ENCODE measurements at regions not wholly inside any gene's neighbourhood (a gene's known extent, or its start where the extent isn't known, plus 50 kb on each side); places are given as distances from the start of the nearest gene placed in this dataset.
"Not testable (repeated sequence)": the region's sequence is repeated elsewhere in the genome, so short reads cannot be mapped to it uniquely, and the experiment has no call there.

- not testable (repeated sequence) for TF ChIP-seq CTCF (conservative IDR thresholded peaks at IDR 0.05 in 1 of 2, IDR thresholded peaks at IDR 0.05 in 1 of 2; ENCODE audit: extremely low read depth in 1 of 2, insufficient read depth in 1 of 2, low read depth in 1 of 2, low read length in 2 of 2); EZH2 (IDR thresholded peaks at IDR 0.05; ENCODE audit: borderline replicate concordance, low read length)
Observed at GRCh38 chr2:111258318-111258717, 137.6 kb downstream of the BCL2L11 start.

Data from mammary epithelial cell (primary cell).